Parathyroid adenoma (tissue), 2 donors: ENCODE measurements at regions not wholly inside any gene's neighbourhood (a gene's known extent, or its start where the extent isn't known, plus 50 kb on each side); places are given as distances from the start of the nearest gene placed in this dataset.
A peak's percentile ranks its signal among the peaks of the same experiment; 100 is the strongest.

Source experiments
- H2AFZ ChIP-seq: fragments of 300-600 bp; sonication (generic); one replicate; pipeline ENCODE4 v1.7.0; 2017; ENCODE audit warnings: antibody characterized with exemption, mild to moderate bottlenecking
- H3K27ac ChIP-seq: fragments of 300-600 bp; sonication (generic); one replicate; pipeline ENCODE4 v1.7.0; 2017
- H3K27me3 ChIP-seq: fragments of 300-600 bp; sonication (generic); one replicate; pipeline ENCODE4 v1.7.0; 2017; ENCODE audit warnings: low read length; ENCODE audit not compliant: control insufficient read depth, insufficient read depth
- H3K36me3 ChIP-seq: fragments of 300-600 bp; sonication (generic); one replicate; pipeline ENCODE4 v1.7.0; 2017; ENCODE audit warnings: low read length; ENCODE audit not compliant: control insufficient read depth, insufficient read depth
- H3K4me1 ChIP-seq: fragments of 300-600 bp; sonication (generic); one replicate; pipeline ENCODE4 v1.7.0; 2017; ENCODE audit warnings: control low read depth
- H3K4me2 ChIP-seq: fragments of 300-600 bp; sonication (generic); one replicate; pipeline ENCODE4 v1.7.0; 2017; ENCODE audit warnings: low read length
- H3K4me3 ChIP-seq: fragments of 300-600 bp; sonication (generic); one replicate; pipeline ENCODE4 v1.7.0; 2017; ENCODE audit warnings: low read depth, low read length
- H3K79me2 ChIP-seq: fragments of 300-600 bp; sonication (generic); one replicate; pipeline ENCODE4 v1.7.0; 2017; ENCODE audit warnings: control low read depth
- H3K9ac ChIP-seq: fragments of 300-600 bp; sonication (generic); one replicate; pipeline ENCODE4 v1.7.0; 2017; ENCODE audit warnings: mild to moderate bottlenecking
- H3K9me3 ChIP-seq: fragments of 300-600 bp; sonication (generic); one replicate; pipeline ENCODE4 v1.7.0; 2017; ENCODE audit warnings: low read length; ENCODE audit not compliant: control insufficient read depth
- TF ChIP-seq, protein P1 (sequence below): fragments of 300-600 bp; sonication (generic); IDR thresholded peaks from one replicate; pipeline ENCODE4 v1.7.0; 2017; ENCODE audit warnings: antibody characterized with exemption, mild to moderate bottlenecking
- donor health status: primary hyperparathyroidism.

DNA sequence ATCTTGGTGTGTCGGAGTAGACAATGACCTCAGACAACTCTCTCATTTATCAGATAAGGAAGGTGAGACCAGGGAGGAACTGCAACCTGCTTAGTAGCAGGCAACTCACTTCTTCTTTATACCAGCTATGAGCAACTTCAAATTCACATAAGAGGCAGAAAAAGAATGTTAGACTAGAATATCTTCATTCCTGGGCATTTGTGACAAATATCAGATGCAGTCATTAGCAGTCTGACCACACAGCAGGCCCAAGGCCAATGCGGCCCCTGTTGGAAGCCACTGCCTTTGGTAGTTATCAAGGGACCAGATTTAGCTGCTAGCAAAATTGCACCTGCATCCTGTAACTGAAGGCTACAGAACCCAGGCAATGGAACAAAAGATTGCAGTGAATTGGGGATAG lies 219.2 kb upstream of the RASGEF1B start:
- H3K27ac ChIP-seq = no peak overlapping the region
- no peak overlapping the region for H3K4me2 ChIP-seq
- H3K79me2 ChIP-seq = no peaks in the 10 kb centered on the region
- H3K4me3 ChIP-seq = no peak overlapping the region
- H3K9ac ChIP-seq = no peak overlapping the region
- H2AFZ ChIP-seq = peak overlapping the region; percentile 56
- H3K4me1 ChIP-seq = peaks cover 11% of the 10 kb centered on the region
- no peaks in the 10 kb centered on the region for H3K27me3 ChIP-seq
- H3K36me3 ChIP-seq = no peaks in the 10 kb centered on the region
- H3K9me3 ChIP-seq = no peaks in the 10 kb centered on the region
- TF ChIP-seq, protein P1, sequence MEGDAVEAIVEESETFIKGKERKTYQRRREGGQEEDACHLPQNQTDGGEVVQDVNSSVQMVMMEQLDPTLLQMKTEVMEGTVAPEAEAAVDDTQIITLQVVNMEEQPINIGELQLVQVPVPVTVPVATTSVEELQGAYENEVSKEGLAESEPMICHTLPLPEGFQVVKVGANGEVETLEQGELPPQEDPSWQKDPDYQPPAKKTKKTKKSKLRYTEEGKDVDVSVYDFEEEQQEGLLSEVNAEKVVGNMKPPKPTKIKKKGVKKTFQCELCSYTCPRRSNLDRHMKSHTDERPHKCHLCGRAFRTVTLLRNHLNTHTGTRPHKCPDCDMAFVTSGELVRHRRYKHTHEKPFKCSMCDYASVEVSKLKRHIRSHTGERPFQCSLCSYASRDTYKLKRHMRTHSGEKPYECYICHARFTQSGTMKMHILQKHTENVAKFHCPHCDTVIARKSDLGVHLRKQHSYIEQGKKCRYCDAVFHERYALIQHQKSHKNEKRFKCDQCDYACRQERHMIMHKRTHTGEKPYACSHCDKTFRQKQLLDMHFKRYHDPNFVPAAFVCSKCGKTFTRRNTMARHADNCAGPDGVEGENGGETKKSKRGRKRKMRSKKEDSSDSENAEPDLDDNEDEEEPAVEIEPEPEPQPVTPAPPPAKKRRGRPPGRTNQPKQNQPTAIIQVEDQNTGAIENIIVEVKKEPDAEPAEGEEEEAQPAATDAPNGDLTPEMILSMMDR = no peak

GRCh38 chr4:81688085-81688484 lies 216.4 kb upstream of the RASGEF1B start:
- Histone ChIP-seq H3K27ac (no peak overlapping the region), H3K4me2 (no peak overlapping the region), H3K9me3 (no peaks in the 10 kb centered on the region), H3K4me1 (peaks cover 13% of the 10 kb centered on the region), H3K36me3 (no peaks in the 10 kb centered on the region), H2AFZ (no peak overlapping the region), H3K4me3 (no peak overlapping the region), H3K79me2 (no peaks in the 10 kb centered on the region), H3K9ac (no peak overlapping the region), H3K27me3 (no peaks in the 10 kb centered on the region)
- TF ChIP-seq, protein P1 = peak; percentile 46

DNA sequence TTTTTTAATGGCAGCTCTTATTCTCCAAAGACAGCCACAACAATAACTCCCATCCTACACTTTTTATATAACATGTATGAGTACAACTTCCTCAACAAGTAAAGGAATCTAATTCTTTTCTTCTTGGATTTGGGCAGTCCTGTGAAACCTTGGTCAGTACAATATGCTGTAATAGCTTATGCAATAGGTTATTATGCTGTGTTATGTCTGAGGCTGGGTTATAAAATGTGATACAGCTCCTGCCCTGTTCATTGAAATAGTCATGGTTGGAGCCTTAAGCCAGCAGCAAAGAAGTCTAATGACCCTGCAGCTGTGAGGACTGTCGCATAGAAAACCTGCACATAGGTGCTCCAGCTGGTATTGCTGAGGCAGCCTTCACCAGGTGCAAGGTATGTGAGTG lies 215.8 kb upstream of the RASGEF1B start:
- no peak overlapping the region for H3K4me2 ChIP-seq
- no peak overlapping the region for H3K9ac ChIP-seq

GRCh38 chr4:81685104-81685503 lies 213.4 kb upstream of the RASGEF1B start:
- no peak overlapping the region for H3K4me3 ChIP-seq
- H3K36me3 ChIP-seq = no peaks in the 10 kb centered on the region
- no peak overlapping the region for H3K9ac ChIP-seq
- TF ChIP-seq, protein P1 = no peak
- H3K27me3 ChIP-seq = no peaks in the 10 kb centered on the region
- H3K27ac ChIP-seq = no peak overlapping the region
- H3K79me2 ChIP-seq = no peaks in the 10 kb centered on the region
- H3K9me3 ChIP-seq = no peaks in the 10 kb centered on the region
- no peak overlapping the region for H3K4me2 ChIP-seq
- peaks cover 3% of the 10 kb centered on the region for H3K4me1 ChIP-seq
- no peak overlapping the region for H2AFZ ChIP-seq

More for the DNA sequence above, 215.8 kb upstream of the RASGEF1B start:
- Histone ChIP-seq H2AFZ (no peak overlapping the region), H3K4me3 (no peak overlapping the region), H3K79me2 (no peaks in the 10 kb centered on the region), H3K4me1 (peaks cover 13% of the 10 kb centered on the region), H3K27me3 (no peaks in the 10 kb centered on the region), H3K36me3 (no peaks in the 10 kb centered on the region), H3K9me3 (no peaks in the 10 kb centered on the region), H3K27ac (no peak overlapping the region)
- TF ChIP-seq, protein P1 = no peak

DNA sequence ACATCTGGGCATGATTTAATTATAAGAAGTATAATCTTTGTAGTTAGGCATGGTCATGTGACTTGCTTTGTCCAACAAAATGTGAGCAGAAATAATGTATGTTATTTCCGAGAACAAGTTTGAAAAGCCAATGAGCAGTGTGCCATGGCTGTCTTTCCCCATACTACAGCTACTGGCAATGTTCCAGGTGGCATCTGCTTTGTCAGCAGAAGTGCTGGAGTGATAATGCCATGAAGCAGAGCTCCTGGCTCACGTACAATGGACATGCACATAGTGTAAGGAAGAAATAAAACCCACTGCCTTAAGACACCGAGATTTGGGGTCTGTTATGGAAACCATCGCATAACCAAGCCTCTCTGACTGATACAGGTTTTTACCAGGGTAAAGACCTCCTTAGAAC lies 212.6 kb upstream of the RASGEF1B start:
- no peaks in the 10 kb centered on the region for H3K36me3 ChIP-seq
- no peak overlapping the region for H2AFZ ChIP-seq
- no peaks in the 10 kb centered on the region for H3K9me3 ChIP-seq
- no peak overlapping the region for H3K27ac ChIP-seq
- peaks cover 2% of the 10 kb centered on the region for H3K4me1 ChIP-seq
- peak overlapping the region; percentile 6 for H3K4me2 ChIP-seq
- H3K4me3 ChIP-seq = no peak overlapping the region
- H3K9ac ChIP-seq = no peak overlapping the region
- no peaks in the 10 kb centered on the region for H3K79me2 ChIP-seq
- TF ChIP-seq, protein P1 = no peak
- H3K27me3 ChIP-seq = no peaks in the 10 kb centered on the region
